ENCODE measurements at regions not wholly inside any gene's neighbourhood (a gene's known extent, or its start where the extent isn't known, plus 50 kb on each side); places are given as distances from the start of the nearest gene placed in this dataset.
"Not testable (repeated sequence)": the region's sequence is repeated elsewhere in the genome, so short reads cannot be mapped to it uniquely, and the experiment has no call there.

GRCh38 chr4:134610172-134610571, 408.6 kb upstream of the PABPC4L start:
- no peak for DNase-seq

- no peak for DNase-seq
Observed at GRCh38 chr4:134601706-134602105, 400.1 kb upstream of the PABPC4L start.

GRCh38 chr4:134591326-134591725, 389.7 kb upstream of the PABPC4L start:
- DNase-seq: no peak

DNA sequence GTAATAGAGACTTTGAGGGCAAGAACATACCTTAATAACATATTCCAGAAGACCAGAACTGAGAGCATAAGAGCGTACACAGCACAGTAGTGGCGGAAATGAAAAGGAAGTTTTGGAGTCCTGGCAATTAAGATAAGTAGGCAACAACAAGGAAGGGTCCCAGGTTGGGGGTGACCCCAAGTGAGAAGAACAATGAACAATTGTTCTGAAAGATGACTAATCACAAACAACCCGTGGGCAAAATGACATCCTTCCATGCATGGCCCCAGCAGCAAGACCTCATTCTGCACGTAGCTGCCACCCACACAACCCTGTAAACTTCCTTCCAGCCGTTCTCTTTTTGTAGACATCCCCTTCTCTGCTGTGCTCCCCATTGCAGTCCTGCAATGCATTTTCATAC, 384.4 kb upstream of the PABPC4L start:
- no peak for DNase-seq

- DNase-seq: no peak
Observed at GRCh38 chr4:134567461-134567860, 365.9 kb upstream of the PABPC4L start.

DNA sequence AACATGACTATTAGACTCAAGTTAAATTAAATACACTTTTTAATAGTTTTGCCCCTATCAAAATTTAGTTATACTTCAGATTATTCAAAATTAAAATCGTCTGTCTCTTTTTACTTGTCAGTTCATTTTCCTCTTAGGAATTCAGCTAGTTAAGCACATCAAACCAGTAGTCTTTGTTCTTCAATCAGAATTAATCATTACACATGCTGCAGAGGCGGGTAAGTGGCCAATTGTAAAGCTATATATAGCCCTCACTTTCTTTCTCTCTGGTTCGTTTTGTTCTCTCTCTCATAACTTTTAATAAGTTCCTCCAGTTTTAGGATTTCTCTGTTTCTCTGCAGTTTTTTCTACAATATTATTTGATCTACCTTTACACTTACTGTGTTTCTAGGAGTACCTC, 359.1 kb upstream of the PABPC4L start:
- no peak for DNase-seq

DNA sequence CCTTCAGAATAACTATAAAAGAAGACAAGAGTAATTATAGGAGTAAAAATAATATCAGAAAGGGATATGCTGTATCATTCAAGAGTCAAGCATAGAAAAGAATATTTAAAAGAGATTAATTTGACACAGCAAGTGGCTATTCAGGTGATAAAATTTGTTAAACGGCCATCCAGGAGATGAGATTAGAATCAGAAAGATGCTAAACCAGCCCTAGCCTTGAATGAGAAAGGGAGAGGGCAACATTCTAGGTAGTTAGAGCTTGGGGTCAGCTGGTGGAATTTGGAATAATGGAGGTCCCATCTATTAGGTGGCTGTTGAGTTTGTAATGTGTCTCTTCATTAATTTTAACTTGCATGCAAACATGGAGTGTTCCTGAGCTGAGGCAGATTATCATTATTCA, 350.5 kb upstream of the PABPC4L start:
- no peak for DNase-seq

DNA sequence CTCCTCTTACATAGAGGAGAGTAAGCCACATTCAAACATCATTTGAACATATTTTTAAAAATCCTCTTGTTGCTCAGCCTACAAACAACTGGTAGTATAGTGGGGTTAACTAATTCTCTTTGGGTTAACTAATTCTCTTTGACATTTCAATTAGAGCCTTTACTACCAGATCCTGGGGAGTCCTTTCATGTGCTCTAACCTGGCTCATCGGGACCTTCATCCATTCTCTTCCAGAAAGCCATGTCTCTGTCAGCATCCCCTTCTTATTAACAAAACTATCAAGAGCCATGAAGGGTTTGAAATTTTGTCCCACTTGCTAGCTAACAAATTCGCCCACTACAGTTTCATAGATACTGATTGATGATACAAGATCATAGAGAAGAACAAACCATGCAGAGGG, 349.8 kb upstream of the PABPC4L start:
- no peak for DNase-seq

DNA sequence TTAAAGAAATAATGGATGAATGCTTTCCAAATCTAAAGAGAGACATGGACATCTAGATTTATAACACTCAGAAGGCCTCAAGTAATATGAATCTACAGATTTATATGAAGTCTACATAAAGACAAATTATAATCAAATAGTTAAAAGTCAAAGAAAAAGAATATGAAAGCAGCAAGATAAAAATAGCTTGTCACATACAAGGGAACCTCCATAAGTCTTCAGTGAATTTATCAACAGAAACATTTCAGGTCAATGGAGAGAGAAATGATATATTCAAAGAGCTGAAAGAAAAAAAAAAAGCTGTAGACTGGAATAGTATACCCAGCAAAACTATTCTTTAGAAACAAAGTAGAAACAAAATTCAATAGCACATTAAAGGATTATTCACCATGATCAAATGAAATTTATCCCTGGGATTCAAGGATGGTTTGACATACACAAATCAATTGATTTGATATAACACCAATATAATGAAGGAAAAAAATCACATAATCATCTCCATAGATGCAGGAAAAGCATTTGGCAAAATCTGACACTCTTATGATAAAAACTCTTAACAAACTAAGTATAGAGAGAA, 346.6 kb upstream of the PABPC4L start:
- no peak for DNase-seq

- no peak for DNase-seq
Observed at GRCh38 chr4:134546279-134546678, 344.7 kb upstream of the PABPC4L start.

GRCh38 chr4:134544303-134544770, 342.7 kb upstream of the PABPC4L start:
- DNase-seq: peak; percentile 65

GRCh38 chr4:134540588-134540987, 339.0 kb upstream of the PABPC4L start:
- DNase-seq: no peak

- no peak for DNase-seq
Observed at GRCh38 chr4:134539729-134540231, 338.2 kb upstream of the PABPC4L start.

- no peak for DNase-seq
Observed at GRCh38 chr4:134537701-134538100, 336.1 kb upstream of the PABPC4L start.

- DNase-seq: no peak
Observed at GRCh38 chr4:134533068-134533467, 331.5 kb upstream of the PABPC4L start.

- DNase-seq: peak; percentile 24
Observed at GRCh38 chr4:134531013-134531412, 329.4 kb upstream of the PABPC4L start.

- DNase-seq: no peak
Observed at GRCh38 chr4:134529629-134530028, 328.0 kb upstream of the PABPC4L start.

DNA sequence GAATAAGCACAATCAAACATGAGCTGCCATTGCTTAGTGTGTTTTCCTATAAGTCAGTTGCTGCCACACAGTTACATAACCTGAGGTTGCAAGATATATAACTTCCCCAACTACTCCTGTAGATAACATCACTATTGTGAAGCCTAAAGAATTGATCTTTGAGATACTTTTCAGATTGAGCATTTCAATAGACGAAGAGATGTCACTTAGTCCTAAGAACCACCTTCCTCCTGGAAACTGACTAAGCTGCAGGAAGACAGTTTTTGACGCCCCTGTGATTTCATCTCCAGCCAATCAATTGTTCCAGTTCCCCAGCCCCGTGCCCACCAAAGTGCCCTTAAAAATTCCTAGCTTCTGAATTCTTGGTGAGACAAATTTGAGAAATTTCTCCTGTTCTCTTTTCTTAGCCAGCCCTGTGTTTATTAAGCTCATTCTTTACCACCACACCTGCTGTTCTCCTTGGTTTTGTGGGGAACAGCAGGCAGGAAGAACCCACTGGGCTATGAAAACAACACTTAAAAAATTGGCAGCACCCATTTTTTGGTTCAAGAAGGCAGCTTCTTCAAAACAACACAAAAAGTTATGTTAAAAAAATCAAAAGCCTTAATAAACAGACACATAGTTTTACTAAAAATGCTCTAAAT, 317.1 kb upstream of the PABPC4L start:
- DNase-seq: no peak

DNA sequence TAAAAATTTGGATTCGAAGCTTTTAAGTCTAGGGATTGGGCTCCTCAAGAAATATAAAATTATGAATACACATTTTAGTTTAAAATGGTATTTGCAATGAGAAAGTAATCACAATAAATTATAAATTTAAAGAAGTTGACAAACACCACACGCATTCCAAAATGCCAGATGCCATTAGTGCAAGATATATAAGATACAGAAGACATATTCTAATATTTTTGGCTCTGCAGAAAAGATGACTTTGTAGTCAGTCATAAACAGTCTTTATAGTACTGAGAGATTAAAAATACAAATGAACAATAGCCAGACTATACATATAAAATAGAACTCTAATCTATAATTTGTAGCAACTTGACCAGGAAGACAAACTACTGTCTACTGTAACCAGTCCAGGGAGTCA, 309.0 kb upstream of the PABPC4L start:
- no peak for DNase-seq

- no peak for DNase-seq
Observed at GRCh38 chr4:134505511-134505910, 303.9 kb upstream of the PABPC4L start.

GRCh38 chr4:134501973-134502643, 300.5 kb upstream of the PABPC4L start:
- DNase-seq: no peak

DNA sequence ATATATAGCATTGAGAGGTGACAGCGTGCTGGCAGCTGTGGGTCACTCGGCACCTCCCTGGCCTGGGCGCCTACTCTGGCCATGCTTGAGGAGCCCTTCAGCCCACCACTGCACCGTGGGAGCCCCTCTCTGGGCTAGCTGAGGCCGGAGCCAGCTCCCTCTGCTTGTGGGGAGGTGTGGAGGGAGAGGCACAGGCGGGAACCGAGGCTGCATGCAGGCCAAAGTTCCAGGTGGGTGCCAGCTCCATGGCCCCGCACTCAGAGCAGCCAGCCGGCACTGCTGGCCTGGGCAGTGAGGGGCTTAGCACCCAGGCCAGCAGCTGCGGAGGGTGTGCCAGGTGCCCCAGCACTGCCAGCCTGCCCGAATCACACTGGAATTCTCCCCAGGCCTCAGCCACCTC, 299.9 kb upstream of the PABPC4L start:
- not testable (repeated sequence) for DNase-seq

DNA sequence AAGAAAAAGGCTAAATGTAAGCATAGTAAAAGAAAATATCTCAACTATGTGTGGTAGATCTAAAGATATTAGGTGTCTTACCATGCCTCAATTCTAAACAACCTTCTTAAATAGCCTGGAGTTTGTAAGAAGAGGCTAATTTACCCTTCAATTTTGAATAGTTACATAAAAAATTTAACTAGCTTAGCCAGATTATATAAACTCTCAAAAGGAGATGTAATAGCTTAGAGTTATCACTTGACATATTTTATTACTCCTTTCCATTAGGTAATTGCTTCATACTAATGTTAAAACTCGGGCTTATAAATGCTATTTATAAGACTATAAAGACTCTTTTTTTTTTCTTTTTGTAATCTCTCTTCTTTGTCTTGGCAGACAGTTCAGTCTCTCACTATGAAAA, 297.5 kb upstream of the PABPC4L start:
- DNase-seq: no peak

- DNase-seq: no peak
Observed at GRCh38 chr4:134490863-134491262, 289.3 kb upstream of the PABPC4L start.

Data from left kidney (tissue), 1 donor.